C4-2B (cell line): ENCODE measurements at regions not wholly inside any gene's neighbourhood (a gene's known extent, or its start where the extent isn't known, plus 50 kb on each side); places are given as distances from the start of the nearest gene placed in this dataset.

Experiments used
- CTCF ChIP-seq: fragments of 450-650 bp; conservative IDR thresholded peaks from 2 replicates; pipeline ENCODE4 v1.5.1; 2017; ENCODE audit warnings: mild to moderate bottlenecking
- ZFX ChIP-seq: fragments of 450-650 bp; IDR thresholded peaks from 2 replicates; pipeline ENCODE4 v1.6.1; 2017

- TF ChIP-seq CTCF (no peak), ZFX (no peak)
These were observed 830.6 kb upstream of the SEMA6A start for GRCh38 chr5:117405197-117405596.
